ENCODE measurements at regions not wholly inside any gene's neighbourhood (a gene's known extent, or its start where the extent isn't known, plus 50 kb on each side); places are given as distances from the start of the nearest gene placed in this dataset.

DNA sequence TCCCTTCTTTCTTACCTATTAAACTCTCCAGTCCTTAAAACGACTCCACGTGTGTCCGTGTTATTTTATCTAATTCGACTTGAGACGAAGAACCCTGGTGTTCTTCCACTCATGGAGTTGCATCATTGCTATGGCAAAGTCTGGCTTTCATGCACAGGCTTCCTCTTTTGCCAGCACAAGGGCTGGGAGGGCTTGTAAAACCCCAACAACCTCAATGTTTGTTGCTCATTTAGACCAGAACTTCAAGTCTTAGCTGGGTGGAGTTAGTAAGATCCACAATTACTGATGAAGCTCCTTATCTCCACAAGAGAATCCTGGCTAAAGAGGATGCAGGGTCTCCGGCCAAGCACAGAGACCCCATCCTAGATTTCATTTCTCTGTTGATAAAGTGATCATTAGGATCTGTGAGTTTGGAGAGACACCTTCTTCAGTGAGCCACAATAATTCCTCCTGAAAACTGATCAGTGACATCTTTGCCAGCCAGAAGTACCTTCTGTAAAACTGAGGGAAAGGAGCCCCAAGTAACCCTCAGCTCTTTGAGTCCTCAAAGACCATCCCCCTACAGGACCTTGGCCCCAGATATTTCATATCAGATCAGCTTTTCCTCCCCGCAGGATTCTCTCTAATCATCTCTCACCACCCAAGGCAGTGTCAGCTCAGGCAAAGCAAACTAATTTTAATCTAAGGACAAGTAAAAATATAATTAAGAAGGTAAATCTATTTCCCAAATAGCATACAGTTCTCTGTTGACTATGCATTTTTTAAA is 514.6 kb downstream of the FUT8 start (continued):
- TF ChIP-seq, protein P1, sequence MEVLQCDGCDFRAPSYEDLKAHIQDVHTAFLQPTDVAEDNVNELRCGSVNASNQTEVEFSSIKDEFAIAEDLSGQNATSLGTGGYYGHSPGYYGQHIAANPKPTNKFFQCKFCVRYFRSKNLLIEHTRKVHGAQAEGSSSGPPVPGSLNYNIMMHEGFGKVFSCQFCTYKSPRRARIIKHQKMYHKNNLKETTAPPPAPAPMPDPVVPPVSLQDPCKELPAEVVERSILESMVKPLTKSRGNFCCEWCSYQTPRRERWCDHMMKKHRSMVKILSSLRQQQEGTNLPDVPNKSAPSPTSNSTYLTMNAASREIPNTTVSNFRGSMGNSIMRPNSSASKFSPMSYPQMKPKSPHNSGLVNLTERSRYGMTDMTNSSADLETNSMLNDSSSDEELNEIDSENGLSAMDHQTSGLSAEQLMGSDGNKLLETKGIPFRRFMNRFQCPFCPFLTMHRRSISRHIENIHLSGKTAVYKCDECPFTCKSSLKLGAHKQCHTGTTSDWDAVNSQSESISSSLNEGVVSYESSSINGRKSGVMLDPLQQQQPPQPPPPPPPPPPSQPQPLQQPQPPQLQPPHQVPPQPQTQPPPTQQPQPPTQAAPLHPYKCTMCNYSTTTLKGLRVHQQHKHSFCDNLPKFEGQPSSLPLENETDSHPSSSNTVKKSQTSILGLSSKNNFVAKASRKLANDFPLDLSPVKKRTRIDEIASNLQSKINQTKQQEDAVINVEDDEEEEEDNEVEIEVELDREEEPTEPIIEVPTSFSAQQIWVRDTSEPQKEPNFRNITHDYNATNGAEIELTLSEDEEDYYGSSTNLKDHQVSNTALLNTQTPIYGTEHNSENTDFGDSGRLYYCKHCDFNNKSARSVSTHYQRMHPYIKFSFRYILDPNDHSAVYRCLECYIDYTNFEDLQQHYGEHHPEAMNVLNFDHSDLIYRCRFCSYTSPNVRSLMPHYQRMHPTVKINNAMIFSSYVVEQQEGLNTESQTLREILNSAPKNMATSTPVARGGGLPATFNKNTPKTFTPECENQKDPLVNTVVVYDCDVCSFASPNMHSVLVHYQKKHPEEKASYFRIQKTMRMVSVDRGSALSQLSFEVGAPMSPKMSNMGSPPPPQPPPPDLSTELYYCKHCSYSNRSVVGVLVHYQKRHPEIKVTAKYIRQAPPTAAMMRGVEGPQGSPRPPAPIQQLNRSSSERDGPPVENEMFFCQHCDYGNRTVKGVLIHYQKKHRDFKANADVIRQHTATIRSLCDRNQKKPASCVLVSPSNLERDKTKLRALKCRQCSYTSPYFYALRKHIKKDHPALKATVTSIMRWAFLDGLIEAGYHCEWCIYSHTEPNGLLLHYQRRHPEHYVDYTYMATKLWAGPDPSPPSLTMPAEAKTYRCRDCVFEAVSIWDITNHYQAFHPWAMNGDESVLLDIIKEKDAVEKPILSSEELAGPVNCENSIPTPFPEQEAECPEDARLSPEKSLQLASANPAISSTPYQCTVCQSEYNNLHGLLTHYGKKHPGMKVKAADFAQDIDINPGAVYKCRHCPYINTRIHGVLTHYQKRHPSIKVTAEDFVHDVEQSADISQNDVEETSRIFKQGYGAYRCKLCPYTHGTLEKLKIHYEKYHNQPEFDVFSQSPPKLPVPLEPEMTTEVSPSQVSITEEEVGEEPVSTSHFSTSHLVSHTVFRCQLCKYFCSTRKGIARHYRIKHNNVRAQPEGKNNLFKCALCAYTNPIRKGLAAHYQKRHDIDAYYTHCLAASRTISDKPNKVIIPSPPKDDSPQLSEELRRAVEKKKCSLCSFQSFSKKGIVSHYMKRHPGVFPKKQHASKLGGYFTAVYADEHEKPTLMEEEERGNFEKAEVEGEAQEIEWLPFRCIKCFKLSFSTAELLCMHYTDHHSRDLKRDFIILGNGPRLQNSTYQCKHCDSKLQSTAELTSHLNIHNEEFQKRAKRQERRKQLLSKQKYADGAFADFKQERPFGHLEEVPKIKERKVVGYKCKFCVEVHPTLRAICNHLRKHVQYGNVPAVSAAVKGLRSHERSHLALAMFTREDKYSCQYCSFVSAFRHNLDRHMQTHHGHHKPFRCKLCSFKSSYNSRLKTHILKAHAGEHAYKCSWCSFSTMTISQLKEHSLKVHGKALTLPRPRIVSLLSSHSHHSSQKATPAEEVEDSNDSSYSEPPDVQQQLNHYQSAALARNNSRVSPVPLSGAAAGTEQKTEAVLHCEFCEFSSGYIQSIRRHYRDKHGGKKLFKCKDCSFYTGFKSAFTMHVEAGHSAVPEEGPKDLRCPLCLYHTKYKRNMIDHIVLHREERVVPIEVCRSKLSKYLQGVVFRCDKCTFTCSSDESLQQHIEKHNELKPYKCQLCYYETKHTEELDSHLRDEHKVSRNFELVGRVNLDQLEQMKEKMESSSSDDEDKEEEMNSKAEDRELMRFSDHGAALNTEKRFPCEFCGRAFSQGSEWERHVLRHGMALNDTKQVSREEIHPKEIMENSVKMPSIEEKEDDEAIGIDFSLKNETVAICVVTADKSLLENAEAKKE (CRISPR knock-in tag; IDR thresholded peaks at IDR 0.05): no peak
- no peak for TF ChIP-seq CREB1 (CRISPR knock-in tag; IDR thresholded peaks at IDR 0.05; ENCODE audit: low read depth)
- TF ChIP-seq EZH2phosphoT487 (IDR thresholded peaks at IDR 0.05; ENCODE audit: unreplicated experiment): no peak
- TF ChIP-seq, protein P2, sequence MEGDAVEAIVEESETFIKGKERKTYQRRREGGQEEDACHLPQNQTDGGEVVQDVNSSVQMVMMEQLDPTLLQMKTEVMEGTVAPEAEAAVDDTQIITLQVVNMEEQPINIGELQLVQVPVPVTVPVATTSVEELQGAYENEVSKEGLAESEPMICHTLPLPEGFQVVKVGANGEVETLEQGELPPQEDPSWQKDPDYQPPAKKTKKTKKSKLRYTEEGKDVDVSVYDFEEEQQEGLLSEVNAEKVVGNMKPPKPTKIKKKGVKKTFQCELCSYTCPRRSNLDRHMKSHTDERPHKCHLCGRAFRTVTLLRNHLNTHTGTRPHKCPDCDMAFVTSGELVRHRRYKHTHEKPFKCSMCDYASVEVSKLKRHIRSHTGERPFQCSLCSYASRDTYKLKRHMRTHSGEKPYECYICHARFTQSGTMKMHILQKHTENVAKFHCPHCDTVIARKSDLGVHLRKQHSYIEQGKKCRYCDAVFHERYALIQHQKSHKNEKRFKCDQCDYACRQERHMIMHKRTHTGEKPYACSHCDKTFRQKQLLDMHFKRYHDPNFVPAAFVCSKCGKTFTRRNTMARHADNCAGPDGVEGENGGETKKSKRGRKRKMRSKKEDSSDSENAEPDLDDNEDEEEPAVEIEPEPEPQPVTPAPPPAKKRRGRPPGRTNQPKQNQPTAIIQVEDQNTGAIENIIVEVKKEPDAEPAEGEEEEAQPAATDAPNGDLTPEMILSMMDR (conservative IDR thresholded peaks at IDR 0.05; ENCODE audit: low read depth in 2 of 2): no peak
- TF ChIP-seq, protein P3, sequence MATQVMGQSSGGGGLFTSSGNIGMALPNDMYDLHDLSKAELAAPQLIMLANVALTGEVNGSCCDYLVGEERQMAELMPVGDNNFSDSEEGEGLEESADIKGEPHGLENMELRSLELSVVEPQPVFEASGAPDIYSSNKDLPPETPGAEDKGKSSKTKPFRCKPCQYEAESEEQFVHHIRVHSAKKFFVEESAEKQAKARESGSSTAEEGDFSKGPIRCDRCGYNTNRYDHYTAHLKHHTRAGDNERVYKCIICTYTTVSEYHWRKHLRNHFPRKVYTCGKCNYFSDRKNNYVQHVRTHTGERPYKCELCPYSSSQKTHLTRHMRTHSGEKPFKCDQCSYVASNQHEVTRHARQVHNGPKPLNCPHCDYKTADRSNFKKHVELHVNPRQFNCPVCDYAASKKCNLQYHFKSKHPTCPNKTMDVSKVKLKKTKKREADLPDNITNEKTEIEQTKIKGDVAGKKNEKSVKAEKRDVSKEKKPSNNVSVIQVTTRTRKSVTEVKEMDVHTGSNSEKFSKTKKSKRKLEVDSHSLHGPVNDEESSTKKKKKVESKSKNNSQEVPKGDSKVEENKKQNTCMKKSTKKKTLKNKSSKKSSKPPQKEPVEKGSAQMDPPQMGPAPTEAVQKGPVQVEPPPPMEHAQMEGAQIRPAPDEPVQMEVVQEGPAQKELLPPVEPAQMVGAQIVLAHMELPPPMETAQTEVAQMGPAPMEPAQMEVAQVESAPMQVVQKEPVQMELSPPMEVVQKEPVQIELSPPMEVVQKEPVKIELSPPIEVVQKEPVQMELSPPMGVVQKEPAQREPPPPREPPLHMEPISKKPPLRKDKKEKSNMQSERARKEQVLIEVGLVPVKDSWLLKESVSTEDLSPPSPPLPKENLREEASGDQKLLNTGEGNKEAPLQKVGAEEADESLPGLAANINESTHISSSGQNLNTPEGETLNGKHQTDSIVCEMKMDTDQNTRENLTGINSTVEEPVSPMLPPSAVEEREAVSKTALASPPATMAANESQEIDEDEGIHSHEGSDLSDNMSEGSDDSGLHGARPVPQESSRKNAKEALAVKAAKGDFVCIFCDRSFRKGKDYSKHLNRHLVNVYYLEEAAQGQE (IDR thresholded peaks at IDR 0.05; ENCODE audit: unreplicated experiment): no peak
- TF ChIP-seq ZNF331 (CRISPR knock-in tag; IDR thresholded peaks at IDR 0.05; ENCODE audit: low read depth): no peak
- no peak for TF ChIP-seq POLR2AphosphoS5 (IDR thresholded peaks at IDR 0.05; ENCODE audit: low read depth)
- no peak for TF ChIP-seq NANOG (IDR thresholded peaks at IDR 0.05; ENCODE audit: borderline replicate concordance)
